HEK293T (cell line): ENCODE measurements at regions not wholly inside any gene's neighbourhood (a gene's known extent, or its start where the extent isn't known, plus 50 kb on each side); places are given as distances from the start of the nearest gene placed in this dataset.
A peak's percentile ranks its signal among the peaks of the same experiment; 100 is the strongest.
"Not testable (repeated sequence)": the region's sequence is repeated elsewhere in the genome, so short reads cannot be mapped to it uniquely, and the experiment has no call there.

ENCODE experiments used
- CTCF ChIA-PET: fragments of 350-600 bp; formaldehyde crosslinking; extraction: SDS; loops from one replicate; lab custom pipeline; 2021; ENCODE audit warnings: antibody characterized with exemption, inconsistent platforms; lab: Yijun Ruan, JAX
- POLR2A ChIA-PET: fragments of 350-600 bp; formaldehyde crosslinking; extraction: SDS; loops from one replicate; lab custom pipeline; 2020; ENCODE audit warnings: antibody characterized with exemption, inconsistent platforms; lab: Yijun Ruan, JAX
- DNase-seq: peaks from one replicate; pipeline ENCODE4 v3.0.0; 2012; ENCODE audit warnings: mixed read lengths; ENCODE audit errors: extremely low spot score
- ARNT ChIP-seq: fragments of 450-650 bp; IDR thresholded peaks from 2 replicates; pipeline ENCODE4 v1.6.1; 2017; ENCODE audit warnings: mild to moderate bottlenecking
- BHLHE40 ChIP-seq: fragments of 450-650 bp; IDR thresholded peaks from 2 replicates; pipeline ENCODE4 v1.6.1; 2016; ENCODE audit warnings: mild to moderate bottlenecking, moderate library complexity, borderline replicate concordance
- CTBP1 ChIP-seq: fragments of 450-650 bp; IDR thresholded peaks from 2 replicates; pipeline ENCODE4 v1.6.1; 2016; ENCODE audit warnings: borderline replicate concordance
- ELF4 ChIP-seq: fragments of 450-650 bp; IDR thresholded peaks from 2 replicates; pipeline ENCODE4 v1.6.1; 2017; ENCODE audit warnings: antibody characterized with exemption
- FOXA1 ChIP-seq: fragments of 450-650 bp; IDR thresholded peaks from 2 replicates; pipeline ENCODE4 v1.6.1; 2016; ENCODE audit warnings: mild to moderate bottlenecking
- FOXK2 ChIP-seq: fragments of 450-650 bp; IDR thresholded peaks from 2 replicates; pipeline ENCODE4 v1.6.1; 2016; ENCODE audit warnings: mild to moderate bottlenecking
- FOXM1 ChIP-seq: fragments of 450-650 bp; IDR thresholded peaks from 2 replicates; pipeline ENCODE4 v1.6.1; 2017; ENCODE audit warnings: mild to moderate bottlenecking, borderline replicate concordance
- HDGF ChIP-seq: fragments of 450-650 bp; IDR thresholded peaks from 2 replicates; pipeline ENCODE4 v1.6.1; 2017; ENCODE audit warnings: antibody characterized with exemption, borderline replicate concordance
- L3MBTL2 ChIP-seq: fragments of 450-650 bp; conservative IDR thresholded peaks from 2 replicates; pipeline ENCODE4 v1.6.1; 2016; ENCODE audit warnings: mild to moderate bottlenecking
- LEF1 ChIP-seq: fragments of 450-650 bp; IDR thresholded peaks from 2 replicates; pipeline ENCODE4 v1.6.1; 2017; ENCODE audit warnings: mild to moderate bottlenecking, borderline replicate concordance
- NFRKB ChIP-seq: fragments of 450-650 bp; IDR thresholded peaks from 2 replicates; pipeline ENCODE4 v1.6.1; 2016; ENCODE audit warnings: mild to moderate bottlenecking, moderate library complexity
- SP1 ChIP-seq: fragments of 450-650 bp; IDR thresholded peaks from 2 replicates; pipeline ENCODE4 v1.6.1; 2017
- SUZ12 ChIP-seq: fragments of 450-650 bp; IDR thresholded peaks from 2 replicates; pipeline ENCODE4 v1.6.1; 2016; ENCODE audit warnings: mild to moderate bottlenecking
- TARDBP ChIP-seq: fragments of 450-650 bp; IDR thresholded peaks from 2 replicates; pipeline ENCODE4 v1.6.1; 2016
- ZNF384 ChIP-seq: fragments of 450-650 bp; IDR thresholded peaks from 2 replicates; pipeline ENCODE4 v1.6.1; 2016
- TF ChIP-seq, protein P1 (sequence below): fragments of 450-650 bp; IDR thresholded peaks from 2 replicates; pipeline ENCODE4 v1.6.1; 2016

DNA sequence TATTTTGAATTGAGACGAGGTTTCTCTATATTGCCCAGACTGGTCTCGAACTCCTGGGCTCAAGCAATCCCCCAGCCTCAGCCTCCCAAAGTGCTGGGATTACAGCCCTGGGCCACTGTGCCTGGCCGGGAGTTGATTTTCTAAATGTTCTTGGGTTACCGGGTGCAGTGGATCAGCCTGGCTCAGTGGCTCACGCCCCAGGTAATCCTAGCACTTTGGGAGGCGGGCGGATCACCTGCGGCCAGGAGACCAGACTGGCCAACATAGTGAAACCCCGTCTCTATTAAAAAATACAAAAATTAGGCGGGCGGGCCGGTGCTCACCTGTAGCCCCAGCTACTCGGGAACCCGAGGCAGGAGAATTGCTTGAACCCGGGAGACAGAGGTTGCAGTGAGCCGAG lies 106.9 kb upstream of the LARP1 start:
- CTCF ChIA-PET: no interaction called here
- no peak for TF ChIP-seq SP1
- POLR2A ChIA-PET: no interaction called here
- no peak for DNase-seq

DNA sequence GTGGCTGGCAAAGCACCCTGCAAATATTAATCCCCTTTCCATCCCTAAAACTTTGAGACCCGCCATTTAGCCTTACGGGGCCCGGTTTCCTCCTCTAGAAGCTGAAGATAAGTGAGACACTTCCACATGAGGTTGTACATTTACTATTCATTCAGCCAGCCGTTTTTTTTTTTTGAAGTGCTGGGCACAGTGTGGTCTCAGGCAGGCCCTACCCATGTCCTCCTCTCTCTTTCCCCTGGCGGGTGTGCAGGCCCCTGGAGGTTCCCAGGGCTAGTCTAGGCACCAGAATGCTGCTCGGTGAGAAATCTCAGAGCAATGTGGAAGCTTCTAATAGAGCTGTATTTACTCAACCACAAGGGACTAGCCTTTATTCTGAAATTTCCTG lies 107.4 kb upstream of the LARP1 start:
- no peak for DNase-seq
- no peak for TF ChIP-seq FOXM1
- no peak for TF ChIP-seq ARNT
- TF ChIP-seq BHLHE40: no peak
- TF ChIP-seq, protein P1, sequence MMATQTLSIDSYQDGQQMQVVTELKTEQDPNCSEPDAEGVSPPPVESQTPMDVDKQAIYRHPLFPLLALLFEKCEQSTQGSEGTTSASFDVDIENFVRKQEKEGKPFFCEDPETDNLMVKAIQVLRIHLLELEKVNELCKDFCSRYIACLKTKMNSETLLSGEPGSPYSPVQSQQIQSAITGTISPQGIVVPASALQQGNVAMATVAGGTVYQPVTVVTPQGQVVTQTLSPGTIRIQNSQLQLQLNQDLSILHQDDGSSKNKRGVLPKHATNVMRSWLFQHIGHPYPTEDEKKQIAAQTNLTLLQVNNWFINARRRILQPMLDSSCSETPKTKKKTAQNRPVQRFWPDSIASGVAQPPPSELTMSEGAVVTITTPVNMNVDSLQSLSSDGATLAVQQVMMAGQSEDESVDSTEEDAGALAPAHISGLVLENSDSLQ: no peak
- TF ChIP-seq L3MBTL2: no peak
- TF ChIP-seq CTBP1: no peak
- TF ChIP-seq TARDBP: no peak
- TF ChIP-seq ELF4: no peak
- TF ChIP-seq ZNF384: no peak
- no peak for TF ChIP-seq NFRKB
- TF ChIP-seq SP1: no peak
- TF ChIP-seq HDGF: no peak
- TF ChIP-seq LEF1: no peak
- TF ChIP-seq SUZ12: no peak
- no peak for TF ChIP-seq FOXK2
- no peak for TF ChIP-seq FOXA1
- POLR2A ChIA-PET: no interaction called here
- CTCF ChIA-PET: interaction anchor here (0.6 kb wide), 1 partner anchor 395 kb away, joined by 3 read pairs; no protein-coding TSS in a partner anchor

DNA sequence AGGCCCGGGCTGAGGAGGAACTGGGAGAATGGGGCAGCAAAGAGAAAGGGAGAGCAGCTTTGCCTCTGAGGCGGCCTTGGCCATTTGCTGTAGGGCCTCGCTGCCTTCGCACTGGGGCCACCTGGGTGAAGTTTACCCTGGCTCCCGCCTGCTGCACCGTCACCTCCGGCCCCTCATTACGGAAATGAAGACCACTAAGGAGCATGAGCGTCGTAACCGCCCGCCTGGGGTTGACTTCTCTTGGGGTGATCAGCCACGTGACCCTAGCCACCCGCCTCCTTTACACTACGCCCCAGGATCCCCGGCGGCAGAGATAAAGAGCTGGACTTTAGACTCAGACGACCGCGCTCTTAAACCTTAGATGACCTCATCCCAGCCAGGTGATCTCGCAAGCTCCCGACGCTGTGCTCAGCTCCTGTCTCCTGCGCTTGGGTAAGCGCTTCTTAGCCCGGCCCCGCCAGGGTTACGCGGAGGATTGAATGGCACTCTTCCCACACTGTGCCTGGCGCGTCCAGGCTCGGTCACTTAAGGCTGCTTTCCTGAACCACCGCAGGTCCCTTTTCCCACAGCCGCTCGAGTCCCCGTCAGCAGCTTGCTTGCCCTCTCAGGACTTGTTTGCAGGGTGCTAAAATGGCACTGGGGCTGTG lies 107.9 kb upstream of the LARP1 start:
- CTCF ChIA-PET: interaction anchor here (0.6 kb wide), 1 partner anchor 396 kb away, joined by 3 read pairs; no protein-coding TSS in a partner anchor
- no peak for TF ChIP-seq ELF4
- no peak for TF ChIP-seq SUZ12
- TF ChIP-seq, protein P1: no peak
- no peak for DNase-seq
- POLR2A ChIA-PET: no interaction called here

DNA sequence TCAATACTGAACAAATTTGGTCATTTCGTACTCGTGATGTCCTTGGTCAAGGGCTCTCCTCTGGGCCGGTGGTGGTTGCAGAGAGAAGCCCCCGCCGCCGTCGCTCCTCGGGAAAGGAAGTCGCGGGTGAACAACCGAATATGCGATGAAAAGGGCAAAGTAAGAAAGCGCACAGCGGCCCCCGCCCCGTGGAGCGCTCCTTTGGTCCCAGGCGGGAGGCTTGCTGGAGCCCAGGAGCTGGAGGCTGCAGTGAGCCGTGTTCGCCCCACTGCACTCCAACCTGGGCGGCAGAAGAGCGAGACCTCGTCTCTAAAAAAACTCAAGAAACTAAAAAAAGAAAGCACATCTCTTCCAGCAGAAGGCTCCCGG lies 108.4 kb upstream of the LARP1 start:
- TF ChIP-seq BHLHE40 (no peak), HDGF (no peak)
- ChIA-PET CTCF (no interaction called here), POLR2A (no interaction called here)
- no peak for DNase-seq

DNA sequence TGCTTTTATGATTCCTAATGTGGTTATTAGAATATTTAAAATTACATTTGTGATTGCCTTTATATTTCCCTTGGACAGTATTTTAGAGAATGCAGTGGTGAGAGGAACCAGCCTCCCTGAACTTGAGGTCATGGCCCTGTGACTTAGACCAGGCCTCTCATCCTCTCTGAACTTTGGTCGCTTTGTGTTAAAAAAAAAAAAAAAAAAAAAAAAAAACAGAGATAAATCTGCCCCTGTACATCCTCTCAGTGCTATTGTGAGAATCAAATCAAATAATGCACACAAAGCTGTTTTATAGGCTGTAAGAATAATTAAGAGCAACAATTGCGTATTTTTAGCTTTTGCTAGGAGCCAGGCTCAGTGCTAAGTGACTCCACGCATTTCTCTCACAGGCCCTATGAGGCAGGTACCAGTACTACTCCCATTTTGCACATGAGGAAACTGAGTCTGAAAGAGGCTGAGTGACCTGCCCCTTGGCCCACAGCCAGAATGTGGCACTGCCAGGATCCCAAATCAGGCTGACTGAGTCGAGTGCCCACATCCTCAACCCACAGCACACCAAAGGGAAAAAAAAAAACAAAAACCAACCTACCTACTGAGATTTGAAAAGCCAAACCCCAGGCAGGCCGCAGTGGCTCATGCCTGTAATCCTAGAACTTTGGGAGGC lies 110.3 kb upstream of the LARP1 start:
- TF ChIP-seq ARNT (no peak), L3MBTL2 (no peak), NFRKB (no peak), ZNF384 (no peak), LEF1 (no peak), SUZ12 (no peak), BHLHE40 (no peak)
- TF ChIP-seq, protein P1: no peak
- ChIA-PET CTCF (no interaction called here), POLR2A (no interaction called here)

DNA sequence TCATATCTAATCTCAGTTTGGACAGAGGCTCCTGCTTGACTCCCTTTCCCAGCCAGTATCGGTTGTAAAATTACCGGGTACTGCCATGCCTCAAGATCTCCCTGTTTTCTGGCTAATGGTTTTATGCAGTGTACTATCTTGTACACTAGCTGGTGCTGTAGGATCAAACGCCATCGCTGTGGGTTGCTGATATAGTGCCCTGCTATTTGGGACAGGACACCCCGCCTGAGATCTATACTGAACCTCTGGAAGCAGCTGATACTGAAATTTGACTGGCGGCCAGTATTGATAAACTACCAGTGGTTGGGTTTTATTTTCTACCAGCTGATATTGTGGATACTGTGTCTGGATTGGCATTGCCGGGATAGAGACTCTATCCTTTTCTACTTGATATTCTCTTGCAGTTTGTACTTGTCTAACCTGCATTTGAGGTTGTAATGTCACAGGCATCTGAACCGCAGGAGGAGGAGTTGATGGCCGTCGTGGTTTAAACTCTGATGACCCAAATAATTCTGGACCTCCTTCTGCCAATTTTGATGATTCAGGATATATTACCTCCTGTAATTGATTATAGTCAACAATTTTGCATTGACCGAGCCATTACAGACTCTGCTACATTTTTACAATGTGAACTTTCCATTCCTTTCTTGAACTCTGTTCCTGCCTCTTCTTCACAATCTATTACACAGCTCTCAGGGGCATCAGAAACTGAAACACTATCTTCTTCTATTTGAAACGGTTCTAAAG lies 112.5 kb upstream of the LARP1 start:
- DNase-seq: peak; percentile 55
- ChIA-PET CTCF (interaction anchor here (0.6 to 1.1 kb wide), 7 partner anchors 31 to 1157 kb away, joined by 3 to 7 read pairs (median 4); no protein-coding TSS in a partner anchor), POLR2A (no interaction called here)
- TF ChIP-seq NFRKB (no peak), FOXA1 (no peak), LEF1 (no peak), ELF4 (no peak), SP1 (no peak), CTBP1 (no peak), L3MBTL2 (no peak)

More for the DNA sequence above, 110.3 kb upstream of the LARP1 start:
- DNase-seq: no peak

DNA sequence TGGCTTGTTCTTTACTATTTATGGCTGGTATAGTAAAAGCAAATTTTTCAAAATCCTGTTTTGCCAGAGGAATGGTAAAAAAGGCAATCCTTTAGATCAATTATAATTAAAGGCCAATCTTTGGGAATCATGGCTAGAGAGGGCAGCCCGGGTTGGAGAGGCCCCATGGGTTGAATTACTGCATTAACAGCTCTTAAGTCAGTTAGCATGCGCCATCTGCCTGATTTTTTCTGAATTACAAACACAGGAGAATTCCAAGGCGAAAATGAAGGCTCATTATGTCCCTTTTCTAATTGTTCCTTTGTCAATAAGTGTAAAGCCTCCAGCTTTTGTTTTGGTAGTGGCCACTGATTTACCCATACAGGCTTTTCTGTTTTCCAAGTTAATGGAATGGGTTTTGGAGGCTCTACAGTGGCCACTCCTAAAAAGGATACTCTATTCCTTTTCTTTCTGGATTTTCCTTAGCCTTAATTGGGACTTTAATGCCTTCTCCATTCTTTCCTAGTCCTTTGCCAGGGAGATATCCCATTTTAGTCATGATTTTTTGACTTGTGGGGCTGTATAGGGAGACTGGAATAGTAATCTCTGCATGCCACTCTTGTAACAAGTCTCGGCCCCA lies 114.9 kb upstream of the LARP1 start:
- POLR2A ChIA-PET: not testable (repeated sequence)

DNA sequence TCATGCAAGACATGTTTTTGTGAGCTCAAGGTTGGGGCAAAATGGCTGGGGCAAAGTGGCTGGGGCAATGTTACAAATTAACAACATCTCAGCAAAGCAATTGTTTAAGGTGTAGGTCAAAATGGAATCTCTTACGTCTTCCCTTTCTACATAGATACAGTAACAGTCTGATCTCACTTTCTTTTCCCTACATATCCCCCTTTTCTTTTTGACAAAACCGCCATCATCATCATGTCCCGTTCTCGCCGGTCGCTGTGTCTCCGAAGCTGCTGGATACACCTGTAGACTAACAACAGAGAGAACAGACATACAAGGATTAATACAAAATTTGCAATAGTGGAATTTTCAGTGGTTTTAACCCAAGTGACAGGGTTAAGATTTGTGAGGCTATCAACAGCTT lies 118.4 kb upstream of the LARP1 start:
- POLR2A ChIA-PET, DNase-seq: not testable (repeated sequence)
- CTCF ChIA-PET: interaction anchor here (0.6 kb wide), 1 partner anchor 42 kb away, joined by 3 read pairs; no protein-coding TSS in a partner anchor

More for the DNA sequence above, 114.9 kb upstream of the LARP1 start:
- CTCF ChIA-PET: interaction anchor here (0.8 to 1.3 kb wide), 9 partner anchors 13 to 665 kb away, joined by 3 to 6 read pairs (median 3); no protein-coding TSS in a partner anchor
- not testable (repeated sequence) for DNase-seq

DNA sequence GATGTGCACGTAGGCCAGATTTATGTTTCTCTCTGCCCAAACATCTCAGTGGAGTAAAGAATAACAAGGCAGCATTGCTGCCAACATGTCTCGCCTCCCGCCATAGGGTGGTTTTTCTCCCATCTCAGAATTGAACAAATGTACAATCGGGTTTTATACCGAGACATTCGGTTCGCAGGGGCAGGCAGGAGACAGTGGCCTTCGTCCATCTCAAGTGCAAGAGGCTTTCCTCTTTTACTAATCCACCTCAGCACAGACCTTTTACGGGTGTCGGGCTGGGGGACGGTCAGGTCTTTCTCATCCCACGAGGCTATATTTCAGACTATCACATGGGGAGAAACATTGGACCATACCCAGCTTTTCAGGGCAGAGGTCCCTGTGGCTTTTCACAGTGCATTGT lies 118.9 kb upstream of the LARP1 start:
- CTCF ChIA-PET: interaction anchor here (0.6 kb wide), 1 partner anchor 21 kb away, joined by 4 read pairs; no protein-coding TSS in a partner anchor
- POLR2A ChIA-PET, DNase-seq: not testable (repeated sequence)

DNA sequence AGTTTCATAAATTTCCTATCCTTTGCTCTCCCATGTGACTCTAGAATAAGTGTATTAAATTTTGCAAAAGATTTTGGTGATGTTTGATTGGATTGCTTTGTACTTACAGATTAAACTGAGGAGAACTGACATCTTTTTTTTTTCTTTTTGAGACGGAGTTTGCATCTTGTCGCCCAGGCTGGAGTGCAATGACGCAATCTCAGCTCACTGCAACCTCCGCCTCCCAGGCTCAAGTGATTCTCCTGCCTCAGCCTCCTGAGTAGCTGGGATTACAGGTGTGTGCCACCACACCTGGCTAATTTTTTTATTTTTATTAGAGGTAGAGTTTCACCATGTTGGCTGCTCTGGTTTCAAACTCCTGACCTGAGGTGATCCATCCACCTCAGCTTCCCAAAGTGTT lies 121.4 kb upstream of the LARP1 start:
- CTCF ChIA-PET: interaction anchor here (1.1 kb wide), 1 partner anchor 23 kb away, joined by 3 read pairs; no protein-coding TSS in a partner anchor
- DNase-seq, POLR2A ChIA-PET: not testable (repeated sequence)
